ENCODE measurements at regions not wholly inside any gene's neighbourhood (a gene's known extent, or its start where the extent isn't known, plus 50 kb on each side); places are given as distances from the start of the nearest gene placed in this dataset.

- TF ChIP-seq, protein P1, sequence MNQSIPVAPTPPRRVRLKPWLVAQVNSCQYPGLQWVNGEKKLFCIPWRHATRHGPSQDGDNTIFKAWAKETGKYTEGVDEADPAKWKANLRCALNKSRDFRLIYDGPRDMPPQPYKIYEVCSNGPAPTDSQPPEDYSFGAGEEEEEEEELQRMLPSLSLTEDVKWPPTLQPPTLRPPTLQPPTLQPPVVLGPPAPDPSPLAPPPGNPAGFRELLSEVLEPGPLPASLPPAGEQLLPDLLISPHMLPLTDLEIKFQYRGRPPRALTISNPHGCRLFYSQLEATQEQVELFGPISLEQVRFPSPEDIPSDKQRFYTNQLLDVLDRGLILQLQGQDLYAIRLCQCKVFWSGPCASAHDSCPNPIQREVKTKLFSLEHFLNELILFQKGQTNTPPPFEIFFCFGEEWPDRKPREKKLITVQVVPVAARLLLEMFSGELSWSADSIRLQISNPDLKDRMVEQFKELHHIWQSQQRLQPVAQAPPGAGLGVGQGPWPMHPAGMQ (IDR thresholded peaks at IDR 0.05; ENCODE audit: borderline replicate concordance), result no peak
- no peak for TF ChIP-seq NFXL1 (IDR thresholded peaks at IDR 0.05; ENCODE audit: borderline replicate concordance)
- TF ChIP-seq IRF4 (IDR thresholded peaks at IDR 0.05; ENCODE audit: low read depth, low read length), result no peak
- TF ChIP-seq SMAD1 (IDR thresholded peaks at IDR 0.05; ENCODE audit: low read depth, partially characterized antibody), result no peak
- peak; percentile 53; the same call in 1 of the 2 replicates for TF ChIP-seq ATF7 (IDR thresholded peaks at IDR 0.05; ENCODE audit: low read depth)
- no peak for TF ChIP-seq SRF (IDR thresholded peaks at IDR 0.05; ENCODE audit: low read depth in 2 of 2, low read length in 2 of 2)
- no peak for TF ChIP-seq ESRRA (IDR thresholded peaks at IDR 0.05; ENCODE audit: low read length)
- no peak for TF ChIP-seq FOS (IDR thresholded peaks at IDR 0.05; ENCODE audit: borderline replicate concordance, extremely low read depth, insufficient read length)
- TF ChIP-seq, protein P2, sequence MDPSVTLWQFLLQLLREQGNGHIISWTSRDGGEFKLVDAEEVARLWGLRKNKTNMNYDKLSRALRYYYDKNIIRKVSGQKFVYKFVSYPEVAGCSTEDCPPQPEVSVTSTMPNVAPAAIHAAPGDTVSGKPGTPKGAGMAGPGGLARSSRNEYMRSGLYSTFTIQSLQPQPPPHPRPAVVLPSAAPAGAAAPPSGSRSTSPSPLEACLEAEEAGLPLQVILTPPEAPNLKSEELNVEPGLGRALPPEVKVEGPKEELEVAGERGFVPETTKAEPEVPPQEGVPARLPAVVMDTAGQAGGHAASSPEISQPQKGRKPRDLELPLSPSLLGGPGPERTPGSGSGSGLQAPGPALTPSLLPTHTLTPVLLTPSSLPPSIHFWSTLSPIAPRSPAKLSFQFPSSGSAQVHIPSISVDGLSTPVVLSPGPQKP (IDR thresholded peaks at IDR 0.05; ENCODE audit: low read depth, low read length), result no peak
- TF ChIP-seq TARDBP (IDR thresholded peaks at IDR 0.05; ENCODE audit: borderline replicate concordance), result no peak
- no peak for TF ChIP-seq POLR2A (IDR thresholded peaks at IDR 0.05; ENCODE audit: low read depth, low read length)
- no peak for TF ChIP-seq NFYA (IDR thresholded peaks at IDR 0.05; ENCODE audit: borderline replicate concordance, low read depth, low read length)
- no peak for TF ChIP-seq TCF7 (IDR thresholded peaks at IDR 0.05; ENCODE audit: borderline replicate concordance)
- no peak for TF ChIP-seq ZNF207 (IDR thresholded peaks at IDR 0.05; ENCODE audit: borderline replicate concordance)
- no peak for TF ChIP-seq ZSCAN29 (IDR thresholded peaks at IDR 0.05)
- TF ChIP-seq TBL1XR1 (IDR thresholded peaks at IDR 0.05; ENCODE audit: low read depth, low read length), result no peak
- no peak; the same call in 1 of the 2 replicates for TF ChIP-seq MTA2 (IDR thresholded peaks at IDR 0.05; ENCODE audit: low read depth)
- TF ChIP-seq, protein P3, sequence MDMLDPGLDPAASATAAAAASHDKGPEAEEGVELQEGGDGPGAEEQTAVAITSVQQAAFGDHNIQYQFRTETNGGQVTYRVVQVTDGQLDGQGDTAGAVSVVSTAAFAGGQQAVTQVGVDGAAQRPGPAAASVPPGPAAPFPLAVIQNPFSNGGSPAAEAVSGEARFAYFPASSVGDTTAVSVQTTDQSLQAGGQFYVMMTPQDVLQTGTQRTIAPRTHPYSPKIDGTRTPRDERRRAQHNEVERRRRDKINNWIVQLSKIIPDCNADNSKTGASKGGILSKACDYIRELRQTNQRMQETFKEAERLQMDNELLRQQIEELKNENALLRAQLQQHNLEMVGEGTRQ (IDR thresholded peaks at IDR 0.05; ENCODE audit: borderline replicate concordance, low read depth, low read length), result no peak; the same call in 1 of the 2 replicates
- TF ChIP-seq, protein P4, sequence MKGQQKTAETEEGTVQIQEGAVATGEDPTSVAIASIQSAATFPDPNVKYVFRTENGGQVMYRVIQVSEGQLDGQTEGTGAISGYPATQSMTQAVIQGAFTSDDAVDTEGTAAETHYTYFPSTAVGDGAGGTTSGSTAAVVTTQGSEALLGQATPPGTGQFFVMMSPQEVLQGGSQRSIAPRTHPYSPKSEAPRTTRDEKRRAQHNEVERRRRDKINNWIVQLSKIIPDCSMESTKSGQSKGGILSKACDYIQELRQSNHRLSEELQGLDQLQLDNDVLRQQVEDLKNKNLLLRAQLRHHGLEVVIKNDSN (IDR thresholded peaks at IDR 0.05; ENCODE audit: borderline replicate concordance, extremely low read length, insufficient read depth, low read depth, low read length), result no peak
- TF ChIP-seq POLR2AphosphoS2 (IDR thresholded peaks at IDR 0.05; ENCODE audit: low read depth, low read length), result no peak
- TF ChIP-seq, protein P5, sequence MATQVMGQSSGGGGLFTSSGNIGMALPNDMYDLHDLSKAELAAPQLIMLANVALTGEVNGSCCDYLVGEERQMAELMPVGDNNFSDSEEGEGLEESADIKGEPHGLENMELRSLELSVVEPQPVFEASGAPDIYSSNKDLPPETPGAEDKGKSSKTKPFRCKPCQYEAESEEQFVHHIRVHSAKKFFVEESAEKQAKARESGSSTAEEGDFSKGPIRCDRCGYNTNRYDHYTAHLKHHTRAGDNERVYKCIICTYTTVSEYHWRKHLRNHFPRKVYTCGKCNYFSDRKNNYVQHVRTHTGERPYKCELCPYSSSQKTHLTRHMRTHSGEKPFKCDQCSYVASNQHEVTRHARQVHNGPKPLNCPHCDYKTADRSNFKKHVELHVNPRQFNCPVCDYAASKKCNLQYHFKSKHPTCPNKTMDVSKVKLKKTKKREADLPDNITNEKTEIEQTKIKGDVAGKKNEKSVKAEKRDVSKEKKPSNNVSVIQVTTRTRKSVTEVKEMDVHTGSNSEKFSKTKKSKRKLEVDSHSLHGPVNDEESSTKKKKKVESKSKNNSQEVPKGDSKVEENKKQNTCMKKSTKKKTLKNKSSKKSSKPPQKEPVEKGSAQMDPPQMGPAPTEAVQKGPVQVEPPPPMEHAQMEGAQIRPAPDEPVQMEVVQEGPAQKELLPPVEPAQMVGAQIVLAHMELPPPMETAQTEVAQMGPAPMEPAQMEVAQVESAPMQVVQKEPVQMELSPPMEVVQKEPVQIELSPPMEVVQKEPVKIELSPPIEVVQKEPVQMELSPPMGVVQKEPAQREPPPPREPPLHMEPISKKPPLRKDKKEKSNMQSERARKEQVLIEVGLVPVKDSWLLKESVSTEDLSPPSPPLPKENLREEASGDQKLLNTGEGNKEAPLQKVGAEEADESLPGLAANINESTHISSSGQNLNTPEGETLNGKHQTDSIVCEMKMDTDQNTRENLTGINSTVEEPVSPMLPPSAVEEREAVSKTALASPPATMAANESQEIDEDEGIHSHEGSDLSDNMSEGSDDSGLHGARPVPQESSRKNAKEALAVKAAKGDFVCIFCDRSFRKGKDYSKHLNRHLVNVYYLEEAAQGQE (IDR thresholded peaks at IDR 0.05; ENCODE audit: low read depth, low read length), result no peak
- TF ChIP-seq TAF1 (IDR thresholded peaks at IDR 0.05; ENCODE audit: borderline replicate concordance, low read depth, low read length), result no peak
- no peak for TF ChIP-seq ZNF24 (IDR thresholded peaks at IDR 0.05)
- TF ChIP-seq CEBPB (IDR thresholded peaks at IDR 0.05; ENCODE audit: borderline replicate concordance in 1 of 2, low read depth in 2 of 2, low read length in 2 of 2), result no peak
These were observed 403.8 kb downstream of the SHISA9 start (continued) for GRCh38 chr16:13305019-13305755.
